CD4-positive, alpha-beta T cell treated with Interleukin-6 for 4 hours (primary cell): ENCODE measurements at regions not wholly inside any gene's neighbourhood (a gene's known extent, or its start where the extent isn't known, plus 50 kb on each side); places are given as distances from the start of the nearest gene placed in this dataset.
A peak's percentile ranks its signal among the peaks of the same experiment; 100 is the strongest.

Experiments
- DNase-seq: peaks from one replicate; pipeline ENCODE4 v3.0.0-alpha.2; 2020; ENCODE audit warnings: mixed read lengths

DNA sequence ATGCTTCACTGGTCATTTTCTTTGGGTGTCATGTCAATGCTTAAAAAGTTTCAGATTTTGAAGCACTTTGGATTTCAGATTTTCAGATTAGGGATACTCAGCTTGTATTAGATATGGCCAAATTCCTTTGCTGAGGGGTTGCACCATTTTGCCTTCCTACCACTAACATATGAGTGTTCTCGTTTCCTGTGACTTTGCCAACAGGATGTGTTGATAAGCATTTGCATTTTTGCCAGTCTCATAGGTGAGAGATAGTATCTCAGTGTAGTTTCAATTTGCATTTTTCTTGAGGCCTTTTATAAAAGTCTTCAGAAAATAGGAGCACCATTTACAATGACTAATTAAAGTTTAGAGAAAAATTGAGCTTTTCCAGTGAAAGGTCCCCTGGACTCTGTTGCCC, 71.6 kb upstream of the CLCN4 start:
- peak; percentile 15 for DNase-seq

DNA sequence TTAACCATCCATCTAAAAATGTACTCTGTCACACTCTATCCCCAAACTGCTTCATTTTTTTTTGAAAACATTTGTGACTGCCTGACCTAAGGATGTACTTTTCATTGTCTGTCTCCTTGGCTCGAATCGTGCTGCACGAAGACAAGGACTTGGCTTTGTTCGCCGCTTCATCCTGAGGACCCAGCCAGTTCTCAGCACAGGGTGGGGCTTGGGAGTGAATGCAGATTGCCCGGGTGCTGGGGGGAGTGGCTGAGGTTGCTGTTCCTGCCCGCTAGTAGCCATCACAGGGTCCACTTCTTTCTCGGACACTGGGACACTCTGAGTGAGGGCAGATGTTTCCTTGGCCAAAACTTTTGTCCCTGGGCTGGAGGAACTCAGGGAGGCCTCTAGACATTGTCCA, 70.1 kb upstream of the CLCN4 start:
- no peak for DNase-seq

DNA sequence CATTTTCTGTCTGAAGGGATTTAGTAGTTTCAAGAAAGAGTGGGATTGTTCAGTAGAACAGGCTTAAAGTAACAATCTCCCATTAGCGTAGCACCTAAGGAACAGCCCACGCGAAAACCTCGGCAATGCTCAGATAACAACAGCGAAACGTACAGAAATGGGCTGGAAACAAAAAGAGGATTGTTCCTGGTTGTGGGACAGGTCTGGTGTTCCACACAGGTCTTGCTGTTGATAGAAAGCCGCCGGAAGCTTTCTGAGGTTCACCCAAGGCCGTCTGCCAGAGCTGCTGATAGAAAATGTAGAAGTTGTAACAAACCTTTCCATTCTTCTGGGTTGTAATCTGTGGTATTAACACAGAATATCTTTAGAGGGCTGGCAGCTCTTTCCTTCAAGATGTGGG, 69.4 kb upstream of the CLCN4 start:
- DNase-seq = no peak

DNA sequence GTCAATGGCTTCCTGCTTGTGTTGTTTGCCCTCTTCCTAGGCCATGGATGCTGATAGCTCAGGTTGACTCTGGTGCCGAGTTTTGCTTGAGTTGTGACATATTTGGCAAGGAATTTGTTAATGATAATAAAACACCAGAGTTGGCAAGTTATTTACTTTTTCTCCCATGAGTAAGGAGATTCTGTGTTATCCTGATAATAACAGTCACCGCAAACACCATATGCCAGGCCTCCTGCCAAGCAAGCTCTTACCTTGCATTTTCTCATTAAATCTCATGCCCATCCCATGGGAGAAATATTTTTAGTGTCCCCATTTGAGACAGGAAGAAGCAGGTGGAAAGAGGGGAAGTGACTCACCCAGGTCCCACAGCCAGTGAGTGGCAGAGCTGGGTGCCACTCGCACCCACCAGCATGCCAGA, 67.4 kb upstream of the CLCN4 start:
- DNase-seq = no peak

DNA sequence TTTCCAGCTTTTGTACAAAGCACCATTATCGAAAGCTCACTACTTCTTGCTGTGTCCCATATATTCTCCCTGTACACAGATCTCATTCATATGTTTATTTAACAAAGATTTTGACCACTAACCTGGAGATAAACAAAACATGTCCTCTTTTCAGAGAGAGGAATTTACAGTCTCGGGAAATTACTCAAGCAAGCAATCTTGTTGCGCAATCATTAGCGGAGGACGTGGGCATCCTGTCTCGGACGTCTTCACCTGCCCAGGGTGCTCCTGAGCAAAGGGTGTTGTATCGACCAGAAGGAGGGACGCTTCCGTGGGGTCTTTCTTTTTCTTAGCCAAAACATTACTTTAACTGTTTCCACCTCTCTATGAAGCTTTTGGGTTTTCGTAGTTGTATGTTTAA, 66.5 kb upstream of the CLCN4 start:
- DNase-seq = no peak

DNA sequence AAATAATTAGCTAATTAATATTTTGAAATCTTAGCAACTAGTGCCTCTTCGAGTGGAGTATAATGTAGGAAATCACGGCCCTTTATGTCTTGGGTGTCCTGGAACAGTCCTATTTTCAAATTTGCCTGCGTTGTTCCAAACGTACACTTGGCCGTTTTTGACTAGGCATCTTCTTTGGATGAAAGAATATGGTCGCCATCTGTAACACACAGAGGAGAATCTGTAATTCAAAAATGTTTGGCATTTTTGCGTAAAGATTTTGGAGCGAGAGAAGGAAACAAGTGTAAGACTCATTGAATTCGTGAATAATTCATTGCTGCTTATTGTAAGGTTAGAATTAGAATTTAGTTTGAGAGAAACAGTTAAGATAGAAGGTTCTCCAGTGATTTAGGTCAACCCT, 61.5 kb upstream of the CLCN4 start:
- DNase-seq = no peak

DNA sequence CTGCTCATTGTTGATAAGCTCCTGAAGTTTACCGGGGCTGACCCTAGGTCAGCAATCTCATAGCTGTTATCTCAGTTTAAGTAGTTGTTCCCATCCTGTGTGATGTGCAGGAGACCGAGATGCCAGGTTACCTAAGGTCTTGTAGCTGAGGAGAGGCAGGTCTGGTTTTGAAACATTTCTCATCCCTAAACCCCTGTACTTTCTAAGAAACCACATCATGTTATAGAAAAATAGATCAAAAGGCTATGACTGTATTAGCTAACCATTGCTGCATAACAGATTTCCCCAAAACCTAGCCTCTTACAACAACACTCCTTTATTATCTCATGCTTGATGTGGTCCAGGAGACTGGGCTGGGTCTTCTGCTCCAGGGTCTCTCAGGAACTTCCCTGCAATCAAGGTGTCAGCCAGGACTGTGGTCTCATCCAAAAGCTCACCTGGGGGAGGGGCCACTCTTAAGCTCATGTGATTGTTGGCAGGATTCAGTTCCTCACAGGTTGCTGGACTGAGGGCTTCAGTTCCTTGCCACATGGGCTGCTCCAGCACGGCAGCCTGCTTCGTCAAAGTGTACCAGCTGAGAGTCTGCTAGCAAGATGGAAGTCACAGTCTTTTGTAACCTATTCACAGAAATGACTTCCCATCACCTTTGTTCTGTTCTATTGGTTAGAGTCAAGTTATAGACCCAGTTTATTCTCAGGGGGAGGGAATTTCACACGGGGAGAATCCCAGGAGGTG, 60.9 kb upstream of the CLCN4 start:
- DNase-seq = peak; percentile 23

DNA sequence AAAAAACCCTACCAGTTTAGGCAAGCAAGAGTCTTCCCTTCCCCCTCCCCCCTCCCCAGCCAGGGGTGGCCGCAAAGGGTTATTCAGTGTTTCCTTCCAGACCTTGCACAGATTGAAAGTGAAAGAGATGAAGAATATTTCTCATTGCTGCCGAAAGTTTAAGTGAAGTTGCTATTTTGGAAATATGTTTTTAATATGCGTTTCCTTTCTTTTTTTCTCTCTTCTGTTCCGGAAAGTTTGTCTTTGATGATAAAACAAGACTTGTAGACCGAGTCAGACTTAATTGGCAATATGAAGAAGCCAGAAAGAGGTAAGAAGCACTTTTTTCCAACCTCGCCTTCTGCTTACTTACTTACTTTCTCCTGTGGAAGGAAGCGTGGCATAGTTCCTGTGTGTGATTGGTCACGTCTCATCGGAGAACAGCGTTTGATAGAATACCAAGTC, 58.5 kb upstream of the CLCN4 start:
- peak; percentile 78 for DNase-seq

DNA sequence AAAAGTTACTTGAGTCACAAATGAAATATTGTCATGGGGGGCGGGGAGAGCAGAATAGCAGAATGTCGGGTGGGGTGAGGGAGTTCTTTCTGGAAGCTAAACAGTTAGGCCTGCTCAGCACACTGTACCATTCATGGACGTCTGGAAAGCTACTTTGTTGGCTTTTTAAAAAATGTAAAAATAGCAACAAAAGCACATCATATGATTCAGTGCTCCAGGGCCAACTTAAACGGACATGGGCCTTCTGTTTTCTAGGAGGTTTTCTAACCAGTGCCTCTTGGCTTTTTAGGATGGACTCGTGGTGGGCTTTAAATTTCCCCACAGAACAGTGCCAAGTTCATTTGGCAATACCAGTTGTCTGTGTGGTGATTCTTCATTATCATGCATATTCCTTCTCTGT, 57.4 kb upstream of the CLCN4 start:
- no peak for DNase-seq

DNA sequence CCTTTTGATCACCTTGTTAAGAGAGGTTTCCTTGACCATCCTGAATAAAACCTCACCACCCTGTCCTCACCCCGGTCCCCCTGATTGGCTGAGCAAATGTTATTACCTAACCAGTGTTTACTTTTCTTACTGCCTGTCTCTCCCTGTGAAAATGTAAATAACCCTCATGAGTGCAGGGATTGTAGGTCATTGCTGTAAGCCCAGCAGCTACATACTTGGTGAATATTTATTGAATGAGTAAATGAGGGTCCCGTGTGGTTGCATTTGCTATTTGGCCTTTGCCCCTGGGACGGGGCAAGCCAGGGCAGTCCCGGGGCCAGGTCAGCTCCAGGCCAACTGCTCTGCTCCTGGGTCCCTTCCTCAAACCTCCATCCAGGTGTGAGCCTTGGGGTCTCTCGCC, 55.5 kb upstream of the CLCN4 start:
- DNase-seq = no peak

DNA sequence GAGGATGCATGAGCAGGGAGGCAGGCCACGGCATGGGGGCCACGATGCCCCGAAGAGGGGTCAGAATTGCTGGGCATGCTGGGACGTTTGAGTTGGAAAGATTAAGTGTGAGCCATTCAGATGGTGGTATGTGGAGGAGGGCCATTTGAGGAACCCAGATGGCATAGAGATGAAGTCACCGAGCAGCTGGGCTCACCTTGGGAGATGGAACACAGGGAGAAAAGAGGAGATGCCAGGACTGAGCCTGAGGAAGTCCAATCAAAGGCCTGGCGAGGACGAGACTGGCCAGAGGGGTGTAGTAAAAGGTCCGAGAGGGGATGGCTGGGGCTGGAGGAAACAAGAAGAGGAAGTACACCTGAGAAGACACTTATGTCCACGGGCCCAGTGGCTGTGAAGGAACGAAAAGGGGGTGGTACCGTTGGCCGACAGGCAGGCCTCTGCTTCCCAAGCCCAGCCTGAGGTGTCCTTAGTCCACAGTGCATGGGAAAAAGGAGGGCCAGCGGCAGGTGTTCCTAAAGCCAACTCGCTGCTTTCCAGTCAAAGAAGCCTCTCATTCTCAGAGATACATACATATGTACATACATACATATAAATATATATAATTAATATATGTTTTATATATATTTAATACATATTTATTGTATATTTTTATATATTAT, 54.6 kb upstream of the CLCN4 start:
- no peak for DNase-seq

DNA sequence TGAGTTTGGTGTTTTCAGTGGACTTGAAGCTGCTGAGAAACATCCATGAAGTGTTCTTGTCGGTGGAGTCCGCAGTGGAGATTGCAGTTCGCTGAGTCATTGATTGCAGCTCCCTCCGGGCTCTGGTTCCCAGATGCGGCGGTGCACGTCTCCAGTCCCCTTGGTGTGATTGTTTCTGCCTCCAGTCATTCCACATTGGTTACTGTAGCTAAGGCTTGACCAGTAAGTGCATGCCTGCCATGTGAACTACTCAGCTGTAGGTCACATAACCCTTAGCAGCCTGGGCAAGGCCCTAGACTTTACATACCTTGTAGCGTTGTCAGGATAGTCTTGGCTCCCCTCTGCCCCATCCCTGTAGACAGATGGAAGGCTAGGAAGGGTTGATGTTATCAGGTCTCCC, 53.8 kb upstream of the CLCN4 start:
- no peak for DNase-seq

DNA sequence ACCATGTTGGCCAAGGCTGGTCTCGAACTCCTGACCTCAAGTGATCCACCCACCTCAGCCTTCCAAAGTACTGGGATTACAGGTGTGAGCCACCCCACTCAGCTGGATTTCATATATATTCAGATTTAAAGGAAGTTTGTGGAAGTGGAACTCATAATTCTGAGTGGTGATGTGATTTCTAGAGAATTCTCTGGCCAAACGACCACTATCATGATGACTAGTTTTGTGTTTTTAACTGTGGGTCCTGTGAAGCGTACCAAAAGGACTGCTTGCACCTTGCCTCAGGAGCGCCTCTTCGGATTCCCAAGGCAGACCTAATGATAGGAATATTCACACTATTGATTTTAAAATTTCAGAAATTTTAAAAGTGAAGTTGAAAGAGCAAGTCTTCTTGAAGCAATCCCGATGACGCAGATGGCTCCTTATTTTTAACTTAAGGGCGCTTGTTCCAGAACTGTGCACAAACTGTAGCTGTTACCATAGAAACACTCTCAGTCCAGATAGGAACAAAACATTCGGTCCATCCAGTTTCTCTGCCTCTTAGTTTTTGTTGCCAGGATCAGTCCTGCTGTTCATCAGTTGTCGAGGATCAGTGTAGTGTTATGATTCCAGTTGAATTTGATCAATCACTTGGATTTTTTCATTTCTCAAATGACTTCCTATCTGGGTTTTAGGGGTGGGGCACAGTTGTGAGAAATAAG, 51.7 kb upstream of the CLCN4 start:
- DNase-seq = no peak

DNA sequence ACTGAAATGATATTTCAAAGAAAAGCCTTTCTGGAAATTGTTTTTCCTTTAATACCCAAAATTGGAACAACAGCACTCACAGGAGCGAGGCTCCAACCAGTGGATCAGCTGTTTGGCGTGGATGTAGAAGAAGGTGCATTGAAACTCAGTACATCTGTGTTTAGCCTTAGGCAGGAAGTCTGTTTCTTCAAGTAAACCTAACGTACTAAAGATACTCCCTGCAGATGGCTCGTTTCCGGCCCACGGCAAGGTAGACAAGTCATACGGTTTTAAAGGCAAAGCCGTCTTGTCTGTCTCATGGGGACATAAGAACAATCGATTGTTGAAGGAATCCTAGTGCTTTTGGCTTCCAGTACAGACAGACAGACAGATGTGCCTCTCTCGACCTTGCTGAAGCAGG, 50.0 kb upstream of the CLCN4 start:
- peak; percentile 76 for DNase-seq
